HUDEP-2 (cell line): ENCODE measurements at regions not wholly inside any gene's neighbourhood (a gene's known extent, or its start where the extent isn't known, plus 50 kb on each side); places are given as distances from the start of the nearest gene placed in this dataset.

Experiments
- DNase-seq, 76 experiments: peaks; one replicate each; lab custom pipeline; 2025; ENCODE audit not compliant: unreplicated experiment in 76 of 76; lab: John Stamatoyannopoulos, UW

DNA sequence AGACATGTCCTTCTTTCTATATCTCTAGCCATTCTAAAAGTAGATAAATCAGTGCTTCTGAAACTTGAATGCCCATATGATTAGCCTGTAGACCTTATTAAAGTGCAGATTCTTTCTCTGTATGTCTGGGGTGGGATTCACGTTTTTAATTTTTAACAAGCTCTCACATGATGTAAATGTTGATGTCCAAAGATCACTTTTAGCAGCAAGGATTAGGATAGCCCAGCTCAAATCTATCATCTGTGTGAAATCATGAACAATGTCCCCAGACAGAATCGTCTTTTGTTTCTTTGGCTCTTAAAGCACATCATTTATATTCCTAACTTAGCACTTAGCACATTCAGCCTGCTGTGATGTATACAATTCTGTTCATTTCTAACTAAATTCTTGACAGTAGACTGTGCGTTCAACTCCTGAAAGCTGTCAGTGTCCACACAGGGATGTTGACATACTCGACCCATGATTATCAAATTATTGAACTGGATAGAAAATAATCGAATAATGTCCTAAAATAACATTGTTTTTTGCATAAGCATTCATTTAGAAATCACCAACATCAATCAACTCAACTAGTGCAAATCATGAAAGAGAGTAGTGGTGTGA, 102.1 kb upstream of the MLIP start:
- no peak for DNase-seq

DNA sequence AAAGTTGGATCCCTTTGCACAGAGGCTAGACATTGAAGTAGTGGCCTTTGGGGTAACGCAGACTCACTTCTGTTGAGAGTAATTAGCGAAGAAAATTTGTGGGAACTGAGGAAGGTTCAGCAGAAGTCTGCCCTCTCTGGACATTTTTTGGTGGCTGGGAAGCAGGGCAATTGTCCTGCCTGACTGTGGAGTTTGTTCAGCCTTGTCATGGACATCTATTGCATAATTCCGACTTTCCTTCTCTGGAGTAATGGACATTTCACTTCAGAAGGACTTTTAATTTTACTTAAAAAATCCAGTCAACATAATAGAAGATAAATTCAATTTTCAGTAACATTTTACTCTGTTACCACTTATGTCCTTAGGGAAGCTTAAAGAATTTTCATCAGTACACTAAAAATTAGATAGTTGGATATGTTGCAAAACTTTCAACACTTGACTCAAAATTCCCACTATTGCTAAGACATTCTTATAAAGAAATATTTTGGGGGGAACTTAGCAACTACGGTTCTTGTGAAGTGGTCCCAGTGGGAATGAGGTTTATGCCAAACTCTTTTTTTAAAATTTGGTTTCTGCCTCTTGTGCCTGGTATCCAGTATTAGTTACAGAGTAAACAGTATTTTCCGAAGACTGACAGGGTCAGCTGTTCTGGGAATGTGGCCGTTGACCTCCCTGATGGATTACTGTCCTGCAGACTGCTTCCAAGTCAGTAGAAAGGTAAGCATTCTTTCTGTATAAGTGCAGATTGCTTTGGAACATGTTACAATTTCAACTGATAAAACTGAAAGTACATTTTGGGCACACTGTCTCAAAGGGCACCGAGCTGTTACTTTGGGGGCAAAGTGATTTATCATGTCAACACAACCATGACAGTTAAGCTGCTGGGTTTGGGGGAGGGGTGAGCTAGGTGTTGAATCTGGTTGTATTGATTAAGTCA, 100.6 kb upstream of the MLIP start:
- DNase-seq = no peak

DNA sequence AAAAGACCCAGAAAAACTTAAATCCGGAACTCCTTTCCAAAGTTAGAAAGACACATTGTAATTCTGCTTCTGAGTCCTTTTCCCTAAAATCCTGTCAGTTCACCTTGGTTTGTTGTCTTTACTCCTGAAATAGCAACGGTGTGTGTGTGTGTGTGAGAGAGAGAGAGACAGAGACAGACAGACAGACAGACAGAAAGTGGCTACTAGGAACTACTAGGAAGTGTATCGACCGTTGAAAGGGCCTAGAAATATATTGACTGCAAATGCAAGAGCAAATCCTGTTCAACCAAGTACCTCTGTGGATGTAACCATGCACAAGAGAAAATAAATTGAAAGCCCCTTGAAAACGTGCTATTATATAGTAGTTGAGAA, 100.0 kb upstream of the MLIP start:
- DNase-seq = no peak

DNA sequence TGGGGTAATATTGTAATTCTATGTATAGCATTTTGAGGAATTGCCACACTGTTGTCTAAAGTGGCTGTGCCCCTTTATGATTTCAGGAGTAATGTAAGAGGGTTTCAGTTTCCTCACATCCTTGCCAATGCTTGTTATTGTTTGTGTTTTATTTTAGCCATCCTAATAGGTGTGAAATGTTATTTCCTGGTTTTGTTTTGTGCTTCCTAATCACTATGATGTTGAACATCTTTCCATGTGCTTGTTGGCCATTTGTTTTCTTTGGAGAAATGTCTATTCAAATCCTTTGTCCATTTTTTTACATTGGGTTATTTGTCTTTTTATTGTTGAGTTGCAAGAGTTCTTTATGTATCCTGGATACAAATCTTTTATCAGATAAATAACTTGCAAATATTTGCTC, 97.3 kb upstream of the MLIP start:
- no peak for DNase-seq

DNA sequence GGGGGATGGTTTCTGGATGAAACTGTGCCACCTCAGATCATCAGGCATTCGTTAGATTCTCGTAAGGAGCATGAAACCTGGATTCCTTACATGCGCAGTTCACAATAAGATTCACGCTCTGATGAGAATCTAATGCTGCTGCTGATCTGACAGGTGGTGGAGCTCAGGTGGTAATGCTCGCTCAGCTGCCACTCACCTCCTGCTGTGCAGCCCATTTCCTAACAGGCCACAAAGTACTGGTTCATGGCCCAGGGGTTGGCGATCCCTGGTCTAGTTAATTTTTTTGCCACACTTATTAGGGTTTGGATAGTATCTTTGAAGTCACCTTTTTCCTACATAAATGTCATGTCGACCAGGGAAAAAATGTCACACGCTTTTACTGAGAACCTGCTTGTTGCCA, 96.8 kb upstream of the MLIP start:
- no peak for DNase-seq

DNA sequence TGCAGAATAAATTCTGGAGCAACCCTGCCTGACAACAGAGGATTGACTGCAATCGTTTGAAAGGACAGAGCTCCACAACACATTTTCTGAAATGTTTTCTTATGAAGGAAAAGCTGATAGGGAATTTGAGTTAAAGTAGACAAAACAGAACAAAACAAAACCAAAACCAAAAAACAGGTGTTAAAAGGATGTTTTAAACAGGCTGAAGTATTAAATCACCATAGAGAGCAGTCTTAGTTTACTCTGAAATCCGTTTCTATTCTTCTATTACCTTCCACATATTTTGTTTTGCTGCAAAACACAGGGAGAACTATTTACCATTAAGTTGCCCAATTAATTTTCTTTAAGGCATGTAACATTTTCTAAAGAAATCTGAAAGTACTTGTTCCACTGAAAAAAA, 93.4 kb upstream of the MLIP start:
- no peak for DNase-seq

DNA sequence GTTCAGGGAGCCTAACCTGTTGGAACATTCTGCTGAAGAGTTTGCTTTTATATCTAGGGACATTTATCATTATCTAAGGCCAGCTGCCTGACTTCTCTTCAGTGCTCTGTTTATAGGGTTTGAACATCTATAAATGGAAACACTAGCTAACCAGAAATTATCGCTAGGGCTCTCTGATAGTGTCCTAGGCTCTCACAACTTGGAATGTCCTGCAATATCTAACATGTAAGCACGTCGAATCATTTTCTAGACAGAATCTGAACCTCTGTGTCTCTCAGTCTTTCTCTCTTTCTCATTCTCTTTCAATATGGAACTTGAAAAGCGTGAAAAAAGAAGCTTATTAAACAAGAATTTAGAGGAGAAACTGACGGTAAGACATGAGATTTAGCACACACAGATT, 92.5 kb upstream of the MLIP start:
- no peak for DNase-seq

DNA sequence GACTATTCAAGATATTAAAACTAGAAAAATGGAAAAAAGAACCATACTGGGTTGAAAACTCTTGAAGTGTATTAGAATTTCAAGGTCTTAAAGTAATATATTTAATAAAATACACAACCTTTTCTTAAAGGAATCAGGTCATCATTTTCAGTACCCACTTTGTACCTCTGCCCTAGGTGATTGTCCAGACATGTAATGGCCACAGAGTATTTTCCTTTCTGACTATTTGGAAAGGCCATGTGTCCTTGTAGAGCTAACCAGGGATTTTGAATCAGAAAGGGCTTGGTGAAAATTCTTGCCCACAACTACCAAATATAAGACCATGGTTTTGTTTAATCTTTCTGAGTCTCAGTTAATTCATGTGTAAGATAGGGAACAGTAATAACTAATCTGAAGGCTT, 91.4 kb upstream of the MLIP start:
- DNase-seq = no peak

DNA sequence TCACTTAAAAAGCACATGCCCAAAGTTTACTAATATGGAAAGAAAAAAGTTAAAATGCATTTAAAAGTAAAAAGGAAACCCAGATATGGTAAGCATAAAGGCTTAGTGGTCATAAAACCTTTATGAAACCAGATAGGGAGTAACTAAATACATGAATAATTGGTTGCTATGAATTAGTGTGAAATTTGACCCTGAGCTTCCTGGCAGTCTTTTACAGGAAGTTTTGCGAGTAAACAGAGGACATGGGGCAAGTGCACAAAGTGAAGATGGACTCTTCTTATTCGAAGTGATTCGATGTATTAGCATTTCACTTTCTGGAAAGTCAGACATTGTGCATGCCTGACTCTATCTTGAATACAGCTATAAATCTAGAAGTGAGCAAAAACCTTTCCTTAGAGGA, 90.9 kb upstream of the MLIP start:
- DNase-seq = no peak

DNA sequence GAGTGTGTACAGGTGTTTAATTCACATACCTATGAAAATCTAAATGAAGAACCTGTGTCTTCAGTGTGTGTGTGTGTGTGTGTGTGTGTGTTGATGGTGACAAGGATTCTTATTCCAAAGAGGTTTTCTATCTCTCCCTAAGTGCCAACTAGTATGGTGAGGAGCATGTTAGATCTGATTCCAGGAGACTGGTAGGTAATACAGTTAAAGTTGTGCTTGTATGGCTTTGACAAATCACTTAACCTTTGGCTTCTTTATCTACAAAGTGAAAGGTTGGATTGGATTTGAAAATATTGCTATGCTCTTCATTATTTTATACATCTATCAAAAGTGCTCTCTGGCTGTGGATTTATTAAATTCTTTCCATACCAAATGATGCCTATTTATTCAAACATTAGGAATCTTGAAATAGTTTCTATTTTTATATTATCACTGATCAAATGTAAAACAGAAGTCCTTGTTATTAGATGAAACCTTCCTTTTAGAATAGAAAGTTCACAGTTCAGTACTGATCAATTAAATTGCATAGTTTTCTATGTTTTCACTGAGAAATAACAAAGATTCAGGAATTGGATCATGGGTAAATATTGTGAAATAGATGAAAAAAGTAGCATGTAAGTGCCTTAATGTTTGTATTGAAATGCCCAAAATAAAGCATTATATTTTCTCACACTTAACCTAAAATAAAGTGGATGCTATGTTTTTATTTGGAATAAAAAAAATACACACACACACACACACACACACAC, 84.4 kb upstream of the MLIP start:
- DNase-seq = no peak

DNA sequence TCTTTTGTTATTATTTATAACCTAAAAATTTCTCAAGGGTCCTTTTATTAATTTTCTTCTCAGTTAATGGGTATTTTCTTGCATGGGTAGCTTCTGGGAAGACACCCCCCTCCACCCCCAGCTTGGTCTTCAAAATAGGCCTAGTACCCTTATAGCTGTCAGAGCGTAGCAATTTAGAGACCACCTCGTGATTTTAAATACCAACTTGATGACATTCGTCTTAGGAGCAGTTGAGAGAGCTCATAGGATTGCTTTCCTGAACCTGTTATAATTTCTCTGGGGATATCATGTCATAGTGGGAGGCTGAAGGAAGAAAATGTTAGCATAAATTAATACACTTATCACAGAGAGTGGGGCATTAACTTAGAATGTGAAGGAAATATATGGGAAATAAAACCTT, 83.1 kb upstream of the MLIP start:
- no peak for DNase-seq

DNA sequence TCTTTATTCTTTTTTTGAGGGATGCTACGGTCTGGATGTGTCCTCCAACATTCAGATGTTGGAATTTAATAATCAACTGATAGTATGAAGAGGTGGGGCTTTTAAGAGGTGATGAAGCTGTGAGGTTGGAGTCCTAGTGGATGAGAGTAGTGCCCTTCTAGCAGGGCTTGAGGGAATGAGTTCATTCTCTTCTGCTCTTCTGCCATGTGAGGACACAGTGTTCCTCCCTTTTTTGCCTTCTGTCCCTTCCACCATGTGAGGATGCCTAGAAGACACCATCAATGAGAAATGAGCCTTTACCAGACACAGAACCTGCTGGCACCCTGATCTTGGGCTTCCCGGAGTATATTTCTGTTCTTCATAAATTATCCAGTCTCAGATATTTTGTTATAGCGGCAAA, 82.1 kb upstream of the MLIP start:
- no peak for DNase-seq

DNA sequence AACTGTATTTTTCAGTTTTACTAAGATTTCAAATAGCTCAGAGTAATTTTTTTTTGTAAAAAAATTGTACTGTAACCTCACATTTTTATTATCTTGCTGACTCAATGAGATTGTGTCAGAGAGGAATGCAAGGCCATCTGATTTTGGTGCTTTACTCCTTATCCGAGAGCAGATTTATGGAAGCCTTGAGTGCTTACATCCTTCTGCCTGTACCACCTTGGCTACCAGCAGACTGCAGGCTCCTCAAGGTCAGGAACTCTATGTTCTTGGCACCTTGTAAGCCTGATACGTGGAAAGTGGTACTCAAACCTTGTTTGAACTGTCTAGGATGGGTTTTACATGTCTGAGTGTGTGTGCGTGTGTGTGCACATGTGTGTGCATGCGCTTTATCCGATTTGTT, 80.1 kb upstream of the MLIP start:
- DNase-seq = no peak

DNA sequence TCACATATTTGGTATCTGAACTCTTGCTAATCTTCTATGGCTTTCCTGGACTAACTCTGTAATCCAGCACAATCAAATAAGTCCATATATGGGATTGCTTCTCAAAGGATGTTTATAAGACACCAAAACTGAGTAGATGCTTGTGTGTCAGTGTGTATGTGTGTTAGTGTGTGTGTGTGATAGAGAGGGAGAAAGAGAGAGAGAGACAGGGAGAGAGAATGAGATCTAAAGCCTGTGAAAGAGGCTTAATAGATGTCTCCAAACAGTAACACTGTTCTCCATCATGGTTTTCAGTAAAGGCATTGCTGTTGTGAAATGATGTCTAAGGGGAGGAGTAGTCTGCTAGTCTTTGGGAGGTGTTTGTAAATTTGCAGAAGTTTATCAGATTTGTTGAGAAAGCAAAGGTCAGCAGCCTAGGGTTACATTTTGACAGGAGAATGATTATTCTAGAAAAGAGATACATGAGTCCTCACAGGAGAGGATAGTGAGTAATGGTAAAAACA, 73.9 kb upstream of the MLIP start:
- no peak for DNase-seq

DNA sequence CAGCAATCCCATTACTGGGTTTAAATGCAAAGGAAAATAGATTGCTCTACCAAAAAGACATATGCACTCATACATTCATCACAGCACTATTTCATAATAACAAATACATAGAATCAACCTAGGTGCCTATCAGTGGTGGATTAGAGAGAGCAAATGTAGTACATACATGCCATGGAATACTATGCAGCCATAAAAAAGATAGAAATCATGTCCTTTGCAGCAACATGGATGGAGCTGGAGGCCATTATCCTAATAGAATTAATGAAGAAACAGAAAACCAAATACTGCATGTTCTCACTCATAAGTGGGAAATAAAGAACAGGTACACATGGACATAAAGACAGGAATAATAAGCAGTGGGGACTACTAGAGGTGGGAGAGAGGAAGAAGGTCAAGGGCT, 70.7 kb upstream of the MLIP start:
- no peak for DNase-seq

DNA sequence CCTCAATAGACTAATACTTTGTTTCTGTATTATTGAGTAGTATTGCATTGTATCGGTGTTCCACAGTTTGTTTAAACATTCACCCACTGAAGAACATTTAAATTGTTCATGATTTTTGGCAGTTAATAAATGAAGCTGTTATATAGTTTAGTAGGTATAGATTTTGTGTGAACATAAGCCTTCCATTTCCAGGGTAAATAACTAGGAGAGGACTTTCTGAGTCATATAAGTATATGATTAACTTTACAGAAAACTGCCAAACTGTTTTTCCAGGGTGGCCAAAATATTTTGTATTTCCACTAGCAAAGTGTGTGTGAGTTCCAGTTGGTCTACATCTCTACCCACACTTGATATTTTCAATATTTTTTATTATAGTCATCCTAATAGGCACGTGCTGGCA, 70.0 kb upstream of the MLIP start:
- no peak for DNase-seq

DNA sequence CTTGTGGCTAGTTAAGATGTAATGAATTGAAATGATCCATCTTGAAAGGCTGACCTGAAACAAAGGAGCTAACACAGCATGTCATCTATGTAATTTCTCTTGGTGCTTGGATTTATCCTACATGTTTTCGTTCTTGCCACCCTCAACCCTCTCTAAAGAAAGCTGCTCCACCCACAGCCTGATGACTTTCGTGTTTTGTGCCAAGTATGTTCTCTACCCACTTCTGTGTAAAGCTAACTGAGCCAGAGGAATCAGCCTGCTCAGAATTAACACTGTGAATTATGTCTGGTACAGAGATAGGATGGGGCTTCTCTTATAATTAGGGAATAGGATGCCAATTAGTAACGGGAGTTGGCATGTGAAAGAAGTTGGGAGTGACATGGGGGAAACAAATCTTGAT, 67.9 kb upstream of the MLIP start:
- no peak for DNase-seq

DNA sequence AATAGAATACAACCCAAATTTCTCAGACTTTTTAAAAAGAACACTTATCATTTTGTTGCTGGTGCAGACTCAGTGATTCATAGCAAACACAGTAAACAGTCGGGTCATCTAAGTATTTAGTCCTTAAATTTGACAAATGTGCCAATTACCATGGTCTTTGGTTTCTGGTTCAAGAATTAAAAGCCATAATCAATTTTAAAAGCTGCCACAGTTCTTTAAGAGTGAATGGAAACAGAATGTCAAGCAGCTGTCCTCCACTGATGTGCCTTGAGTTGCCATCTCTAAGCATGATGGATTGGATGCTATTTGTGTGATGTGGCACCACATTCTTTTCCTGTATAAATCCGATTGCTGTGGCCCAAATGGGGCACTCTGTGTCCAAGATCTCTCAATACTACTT, 67.2 kb upstream of the MLIP start:
- no peak for DNase-seq

DNA sequence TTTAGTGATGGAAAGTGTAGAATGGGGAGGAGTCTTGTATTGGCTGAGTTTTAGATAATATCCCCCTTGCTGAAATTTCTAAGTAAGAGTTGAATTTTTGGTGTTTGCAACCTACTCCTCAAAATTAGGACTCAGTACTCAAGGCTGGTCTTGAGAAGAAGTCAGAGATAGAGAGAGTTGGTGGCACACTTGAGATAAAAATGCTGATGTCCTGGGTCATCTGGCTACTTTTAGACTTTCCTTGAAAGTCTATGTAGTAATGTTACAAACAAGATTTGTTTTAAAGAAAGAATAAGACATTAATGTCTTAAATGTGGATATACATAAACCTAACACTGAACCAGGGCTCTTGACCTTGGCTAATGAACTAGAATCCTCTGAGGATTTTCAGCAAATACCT, 62.5 kb upstream of the MLIP start:
- DNase-seq = no peak

DNA sequence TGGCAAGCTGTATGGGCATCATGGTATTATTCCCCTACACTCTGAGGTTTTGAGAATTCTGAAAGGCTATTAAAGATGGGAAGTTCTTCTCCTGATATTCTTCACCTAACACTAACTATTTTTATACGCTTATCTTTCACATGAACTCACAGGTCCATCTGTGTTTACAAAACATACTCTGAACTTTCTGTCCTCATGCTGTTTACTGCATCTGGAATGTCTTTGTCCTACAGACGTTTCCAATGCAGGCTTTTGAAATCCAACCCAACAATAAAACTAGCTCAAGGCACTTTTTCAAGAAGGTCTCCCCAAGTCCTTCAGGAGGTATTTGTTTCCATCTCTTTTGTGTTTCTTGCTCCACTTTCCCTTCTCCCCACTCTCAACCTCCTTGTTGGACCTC, 60.5 kb upstream of the MLIP start:
- DNase-seq = no peak

DNA sequence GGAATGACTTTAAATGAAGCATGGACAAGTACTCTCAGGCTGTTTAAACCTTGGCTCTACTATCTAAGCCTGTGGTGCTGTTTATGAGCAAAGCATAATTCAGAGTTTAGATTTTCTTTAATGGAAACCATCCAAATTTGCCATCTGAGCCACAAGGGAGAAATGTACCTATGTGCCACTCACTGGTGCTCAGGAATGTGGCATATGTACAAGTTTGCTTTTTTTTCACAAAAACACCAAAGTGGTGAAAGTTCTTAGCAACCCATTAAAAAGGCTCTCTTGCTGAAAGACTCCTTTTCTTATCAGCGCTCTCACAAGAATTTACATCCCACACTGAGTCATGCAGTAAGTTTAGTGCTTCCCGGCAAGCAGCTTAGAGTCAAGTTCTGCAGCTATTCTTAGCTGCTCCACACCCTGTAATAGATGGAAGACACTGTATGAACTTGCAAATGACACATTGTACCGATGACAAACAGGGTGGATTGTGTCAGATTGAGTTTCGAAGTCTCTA, 57.3 kb upstream of the MLIP start:
- no peak for DNase-seq
